Kasumi-1 (cell line): ENCODE measurements at regions not wholly inside any gene's neighbourhood (a gene's known extent, or its start where the extent isn't known, plus 50 kb on each side); places are given as distances from the start of the nearest gene placed in this dataset.

Experiments
- DNase-seq, 2 experiments: peaks; one replicate each; lab custom pipeline; 2025; lab: John Stamatoyannopoulos, UW

- no peak for DNase-seq
These were observed 173.3 kb upstream of the LINC00305 start for GRCh38 chr18:64322189-64322588.

- no peak for DNase-seq
These were observed 169.7 kb upstream of the LINC00305 start for GRCh38 chr18:64318547-64318946.

GRCh38 chr18:64311859-64312258, 163.0 kb upstream of the LINC00305 start:
- no peak for DNase-seq

- DNase-seq: no peak
These were observed 147.0 kb upstream of the LINC00305 start for GRCh38 chr18:64295839-64296238.

GRCh38 chr18:64294967-64295366, 146.1 kb upstream of the LINC00305 start:
- no peak for DNase-seq

GRCh38 chr18:64288432-64288831, 139.5 kb upstream of the LINC00305 start:
- DNase-seq: no peak

GRCh38 chr18:64287926-64288325, 139.0 kb upstream of the LINC00305 start:
- no peak for DNase-seq

GRCh38 chr18:64283059-64283458, 134.2 kb upstream of the LINC00305 start:
- DNase-seq: no peak

GRCh38 chr18:64278026-64278425, 129.1 kb upstream of the LINC00305 start:
- DNase-seq: no peak

- DNase-seq: peak; percentile 40 to 49
These were observed 127.6 kb upstream of the LINC00305 start for GRCh38 chr18:64276311-64277090.

- DNase-seq: no peak
These were observed 126.9 kb upstream of the LINC00305 start for GRCh38 chr18:64275593-64276300.

GRCh38 chr18:64273724-64274123, 124.8 kb upstream of the LINC00305 start:
- no peak for DNase-seq

GRCh38 chr18:64271975-64272659, 123.2 kb upstream of the LINC00305 start:
- DNase-seq: no peak

GRCh38 chr18:64271246-64271645, 122.4 kb upstream of the LINC00305 start:
- no peak for DNase-seq

GRCh38 chr18:64270608-64271007, 121.7 kb upstream of the LINC00305 start:
- DNase-seq: no peak

- DNase-seq: no peak
These were observed 121.2 kb upstream of the LINC00305 start for GRCh38 chr18:64270121-64270520.

GRCh38 chr18:64264171-64264570, 115.3 kb upstream of the LINC00305 start:
- DNase-seq: no peak

GRCh38 chr18:64260810-64261209, 111.9 kb upstream of the LINC00305 start:
- no peak for DNase-seq

- DNase-seq: peak in 1 of 2 experiments; percentile 6
These were observed 111.0 kb upstream of the LINC00305 start for GRCh38 chr18:64259871-64260270.

- no peak for DNase-seq
These were observed 109.3 kb upstream of the LINC00305 start for GRCh38 chr18:64258111-64258650.

GRCh38 chr18:64254399-64255093, 105.7 kb upstream of the LINC00305 start:
- no peak for DNase-seq

GRCh38 chr18:64253873-64254272, 105.0 kb upstream of the LINC00305 start:
- DNase-seq: no peak
